RCC 7860 (cell line): ENCODE measurements at regions not wholly inside any gene's neighbourhood (a gene's known extent, or its start where the extent isn't known, plus 50 kb on each side); places are given as distances from the start of the nearest gene placed in this dataset.
A peak's percentile ranks its signal among the peaks of the same experiment; 100 is the strongest.
"Not testable (repeated sequence)": the region's sequence is repeated elsewhere in the genome, so short reads cannot be mapped to it uniquely, and the experiment has no call there.

Source experiments
- DNase-seq: peaks from one replicate; pipeline ENCODE4 v3.0.0-alpha.2; 2015; ENCODE audit warnings: low spot score
- FAIRE-seq: peaks from 2 replicates; lab custom pipeline; 2012; peaks lifted over from hg19 to GRCh38; lab: Jason Lieb, UNC

- no peak for DNase-seq
- no peak for FAIRE-seq
Measured at GRCh38 chr18:28771849-28772248, 594.9 kb upstream of the CDH2 start.

- FAIRE-seq (no peak), DNase-seq (no peak)
Measured at GRCh38 chr18:28768791-28769768, 592.1 kb upstream of the CDH2 start.

GRCh38 chr18:28767727-28768211 is 590.8 kb upstream of the CDH2 start:
- FAIRE-seq = no peak

GRCh38 chr18:28767201-28767600 is 590.3 kb upstream of the CDH2 start:
- no peak for DNase-seq
- FAIRE-seq = no peak

More at GRCh38 chr18:28767727-28768211, 590.8 kb upstream of the CDH2 start:
- DNase-seq = peak; percentile 10

- DNase-seq (no peak), FAIRE-seq (no peak)
Measured at GRCh38 chr18:28766721-28767120, 589.8 kb upstream of the CDH2 start.

GRCh38 chr18:28766027-28766426 is 589.1 kb upstream of the CDH2 start:
- no peak for DNase-seq
- FAIRE-seq = no peak

- no peak for FAIRE-seq
- no peak for DNase-seq
Measured at GRCh38 chr18:28760299-28760698, 583.4 kb upstream of the CDH2 start.

GRCh38 chr18:28757466-28758008 is 580.6 kb upstream of the CDH2 start:
- FAIRE-seq = no peak

GRCh38 chr18:28743115-28743514 is 566.2 kb upstream of the CDH2 start:
- DNase-seq = no peak
- no peak for FAIRE-seq

More at GRCh38 chr18:28757466-28758008, 580.6 kb upstream of the CDH2 start:
- no peak for DNase-seq

GRCh38 chr18:28740575-28740974 is 563.6 kb upstream of the CDH2 start:
- no peak for FAIRE-seq

GRCh38 chr18:28736951-28737350 is 560.0 kb upstream of the CDH2 start:
- DNase-seq (no peak), FAIRE-seq (no peak)

More at GRCh38 chr18:28740575-28740974, 563.6 kb upstream of the CDH2 start:
- DNase-seq = no peak

GRCh38 chr18:28736223-28736622 is 559.3 kb upstream of the CDH2 start:
- FAIRE-seq (no peak), DNase-seq (no peak)

- FAIRE-seq = no peak
- peak; percentile 68 for DNase-seq
Measured at GRCh38 chr18:28735731-28736130, 558.8 kb upstream of the CDH2 start.

GRCh38 chr18:28729321-28729720 is 552.4 kb upstream of the CDH2 start:
- no peak for FAIRE-seq
- DNase-seq = peak; percentile 35

- DNase-seq (no peak), FAIRE-seq (no peak)
Measured at GRCh38 chr18:28728891-28729290, 552.0 kb upstream of the CDH2 start.

- not testable (repeated sequence) for FAIRE-seq, DNase-seq
Measured at GRCh38 chr18:28727189-28727588, 550.3 kb upstream of the CDH2 start.

- FAIRE-seq (no peak), DNase-seq (no peak)
Measured at GRCh38 chr18:28725876-28726275, 548.9 kb upstream of the CDH2 start.

GRCh38 chr18:28723506-28723905 is 546.6 kb upstream of the CDH2 start:
- no peak for FAIRE-seq
- no peak for DNase-seq

GRCh38 chr18:28718696-28719095 is 541.8 kb upstream of the CDH2 start:
- DNase-seq (no peak), FAIRE-seq (no peak)

- DNase-seq (no peak), FAIRE-seq (no peak)
Measured at GRCh38 chr18:28716338-28716737, 539.4 kb upstream of the CDH2 start.

GRCh38 chr18:28715206-28715605 is 538.3 kb upstream of the CDH2 start:
- no peak for DNase-seq
- no peak for FAIRE-seq

- no peak for FAIRE-seq
- no peak for DNase-seq
Measured at GRCh38 chr18:28714498-28714897, 537.6 kb upstream of the CDH2 start.
